ENCODE measurements at regions not wholly inside any gene's neighbourhood (a gene's known extent, or its start where the extent isn't known, plus 50 kb on each side); places are given as distances from the start of the nearest gene placed in this dataset.
"Not testable (repeated sequence)": the region's sequence is repeated elsewhere in the genome, so short reads cannot be mapped to it uniquely, and the experiment has no call there.

DNA sequence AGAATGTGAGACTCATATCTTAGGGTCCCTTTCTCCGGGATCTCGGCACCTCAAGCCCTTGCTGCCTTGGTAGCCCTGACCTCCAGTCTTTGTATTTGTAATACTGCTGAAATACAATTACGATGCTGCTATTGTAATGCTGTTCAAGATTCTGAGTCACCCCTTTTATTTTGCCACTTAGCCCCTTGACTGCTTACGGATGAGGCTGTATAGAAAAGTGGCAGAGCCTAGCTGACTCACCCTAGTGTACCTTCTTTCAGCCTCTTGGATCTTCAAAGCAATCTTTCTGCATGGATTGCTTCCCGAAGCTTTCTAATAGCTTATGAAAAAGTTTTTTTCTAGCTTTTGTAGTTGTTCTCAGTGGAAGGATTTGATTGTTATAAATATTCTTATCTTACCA lies 187.9 kb downstream of the KCNJ2 start:
- DNase-seq (ENCODE audit: low read depth), result peak; percentile 9
- no peak overlapping the region for H3K4me3 ChIP-seq (ENCODE audit: low read depth, low read length)

DNA sequence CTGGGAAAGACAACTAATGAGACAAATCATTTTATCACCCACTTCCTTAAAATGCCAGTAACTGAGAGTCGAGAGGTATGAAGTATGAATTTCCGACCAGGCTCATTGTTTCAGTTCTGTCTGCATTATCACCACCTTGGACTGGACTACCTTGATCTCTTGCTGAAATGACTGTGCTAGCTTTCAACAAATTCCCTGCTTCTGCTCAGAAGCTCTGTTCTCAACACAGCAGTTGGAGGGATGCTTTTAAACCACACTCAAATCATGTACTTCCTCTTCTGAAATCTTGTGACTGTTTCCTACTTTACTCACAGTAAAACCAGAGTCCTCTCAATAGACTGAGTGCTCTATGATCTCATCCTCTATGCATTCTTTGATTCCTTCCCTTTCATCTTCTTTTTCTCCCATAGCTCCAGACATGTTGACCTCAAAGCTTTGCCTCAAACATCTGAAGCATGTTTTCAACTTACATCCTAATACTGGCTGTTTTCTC lies 195.8 kb downstream of the KCNJ2 start:
- DNase-seq (ENCODE audit: low read depth), result peak; percentile 58

DNA sequence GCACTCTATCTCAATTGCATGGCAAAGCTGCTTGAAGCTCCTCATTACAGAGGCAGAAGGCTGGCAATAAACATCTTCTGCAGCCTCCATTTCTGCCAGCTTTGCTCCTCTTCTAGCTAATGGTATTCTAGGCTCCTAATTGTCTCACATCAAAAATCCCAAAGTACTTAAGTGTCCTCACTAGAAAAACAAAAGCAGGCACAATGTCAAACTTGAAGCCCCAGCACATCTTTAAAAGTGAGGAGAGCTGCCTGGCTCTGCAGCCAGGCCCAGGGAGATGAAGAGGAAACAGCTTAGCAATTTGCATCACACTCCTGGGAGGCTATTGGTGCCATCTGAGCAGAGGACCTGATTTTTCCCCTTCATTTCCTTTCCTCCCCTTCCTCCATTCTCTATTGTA lies 197.1 kb downstream of the KCNJ2 start:
- H3K4me3 ChIP-seq (ENCODE audit: low read depth, low read length), result no peak overlapping the region
- DNase-seq (ENCODE audit: low read depth), result no peak

More for the DNA sequence above, 195.8 kb downstream of the KCNJ2 start:
- H3K4me3 ChIP-seq (ENCODE audit: low read depth, low read length), result no peak overlapping the region

DNA sequence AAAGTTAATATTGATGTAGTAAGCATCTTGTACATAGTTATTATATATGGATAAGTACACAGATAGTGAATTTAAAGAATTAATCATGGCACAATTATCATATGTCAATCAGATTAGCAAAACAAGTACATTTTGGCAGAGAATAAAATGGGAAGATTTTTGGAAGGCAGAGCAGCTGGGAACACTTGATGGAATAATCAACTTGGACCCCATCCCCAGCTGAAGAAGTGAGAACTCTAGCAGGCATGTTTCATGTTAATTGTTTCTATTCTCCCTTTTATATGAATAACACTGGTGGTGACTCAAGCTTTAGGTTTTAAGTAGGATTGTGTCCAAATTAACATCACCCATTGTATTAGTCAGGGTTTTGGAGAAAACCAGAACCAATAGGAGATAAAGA lies 198.7 kb downstream of the KCNJ2 start:
- no peak for DNase-seq (ENCODE audit: low read depth)
- no peak overlapping the region for H3K4me3 ChIP-seq (ENCODE audit: low read depth, low read length)

DNA sequence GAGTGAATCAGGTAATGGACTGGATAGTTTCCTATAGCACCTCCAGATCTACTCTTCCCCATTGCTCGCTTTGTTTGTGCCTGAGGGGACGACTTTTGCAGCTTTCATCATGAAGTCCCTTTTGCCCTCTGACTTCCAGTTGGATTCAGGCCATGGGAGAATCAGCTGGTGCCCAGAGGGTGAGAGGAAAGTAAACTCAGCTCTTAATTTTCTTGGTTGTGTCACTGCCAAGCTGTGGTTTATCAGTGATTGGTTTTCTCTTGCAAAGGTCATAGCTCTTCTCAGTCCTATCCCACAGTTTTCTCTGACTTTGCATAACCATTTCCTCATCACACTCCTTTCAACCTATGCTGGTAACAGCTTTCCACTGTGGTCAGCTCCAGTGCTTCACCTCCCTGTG lies 200.1 kb downstream of the KCNJ2 start:
- H3K4me3 ChIP-seq (ENCODE audit: low read depth, low read length), result no peak overlapping the region
- peak; percentile 5 for DNase-seq (ENCODE audit: low read depth)

DNA sequence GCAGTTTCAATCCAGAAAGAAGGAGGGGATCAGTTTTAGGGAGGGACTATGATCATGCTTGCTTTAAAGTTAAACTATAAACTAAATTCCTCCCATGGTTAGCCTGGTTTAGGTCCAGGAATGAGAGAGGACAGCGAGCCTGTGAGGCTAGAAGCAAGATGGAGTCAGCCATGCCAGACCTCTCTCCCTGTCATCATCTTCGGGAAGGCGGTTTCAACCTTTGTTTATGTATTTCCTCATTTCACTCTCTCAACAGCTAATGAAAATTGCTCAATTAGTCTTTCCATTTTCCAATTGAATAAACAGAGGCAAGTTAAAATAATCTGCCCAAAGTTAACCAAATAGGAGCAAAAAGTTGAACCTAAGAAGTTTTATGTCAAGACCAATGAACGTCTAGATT lies 201.5 kb downstream of the KCNJ2 start:
- DNase-seq (ENCODE audit: low read depth), result no peak
- H3K4me3 ChIP-seq (ENCODE audit: low read depth, low read length), result no peak overlapping the region

DNA sequence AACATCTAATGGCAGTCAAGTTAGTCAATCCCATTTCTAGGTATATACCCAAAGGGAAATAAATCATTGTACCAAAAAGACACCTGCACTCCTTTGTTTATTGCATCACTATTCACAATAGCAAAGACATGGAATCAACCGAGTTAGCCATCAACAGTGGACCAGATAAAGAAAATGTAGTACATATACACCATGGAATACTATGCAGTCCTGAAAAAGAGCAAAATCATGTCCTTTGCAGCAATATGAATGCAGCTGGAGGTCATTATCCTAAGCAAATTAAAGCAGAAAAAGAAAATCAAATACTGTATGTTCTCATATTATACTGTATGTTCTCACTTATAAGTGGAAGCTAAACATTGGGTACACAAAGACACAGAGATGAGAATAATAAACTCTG lies 204.0 kb downstream of the KCNJ2 start:
- DNase-seq (ENCODE audit: low read depth), result no peak
- H3K4me3 ChIP-seq (ENCODE audit: low read depth, low read length), result no peak overlapping the region

DNA sequence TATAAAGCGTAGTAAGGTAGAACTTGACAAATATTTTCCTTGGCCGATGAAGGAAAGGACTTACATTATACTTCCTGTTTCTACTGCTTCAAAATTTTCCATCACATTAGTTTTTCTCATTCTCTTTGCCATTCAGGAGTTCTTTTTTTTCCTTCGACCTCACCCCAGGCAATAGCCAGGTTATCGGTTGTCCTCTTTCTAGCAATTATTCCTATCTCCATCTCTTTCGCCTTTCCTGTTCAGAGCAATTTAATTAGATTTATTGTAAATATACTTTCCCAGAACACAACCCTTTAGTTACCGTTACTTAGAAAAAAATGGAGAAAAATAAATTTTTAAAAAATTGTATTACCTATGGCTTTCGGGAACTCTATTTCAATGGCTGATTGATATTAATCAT lies 205.2 kb downstream of the KCNJ2 start:
- H3K4me3 ChIP-seq (ENCODE audit: low read depth, low read length), result no peak overlapping the region
- DNase-seq (ENCODE audit: low read depth), result no peak

DNA sequence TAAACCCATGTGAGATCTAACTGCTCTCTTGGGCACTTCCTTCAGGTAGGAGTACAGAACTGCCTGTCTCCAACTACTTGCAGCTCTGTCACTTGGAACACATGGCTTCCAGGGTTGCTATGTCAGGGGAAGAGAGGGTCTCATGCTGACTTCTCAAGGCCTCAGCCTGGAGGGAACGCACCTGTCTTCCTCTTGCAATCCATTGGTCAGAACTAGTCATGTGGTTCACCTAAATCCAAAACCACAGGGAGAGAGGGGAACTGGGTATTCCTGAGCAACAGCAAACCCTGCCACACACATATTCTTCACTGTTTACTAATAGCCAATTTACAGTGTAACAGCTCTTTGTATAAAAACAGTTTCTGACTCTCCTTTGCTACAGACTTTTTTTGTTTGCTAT lies 206.1 kb downstream of the KCNJ2 start:
- H3K4me3 ChIP-seq (ENCODE audit: low read depth, low read length), result no peak overlapping the region
- DNase-seq (ENCODE audit: low read depth), result no peak

DNA sequence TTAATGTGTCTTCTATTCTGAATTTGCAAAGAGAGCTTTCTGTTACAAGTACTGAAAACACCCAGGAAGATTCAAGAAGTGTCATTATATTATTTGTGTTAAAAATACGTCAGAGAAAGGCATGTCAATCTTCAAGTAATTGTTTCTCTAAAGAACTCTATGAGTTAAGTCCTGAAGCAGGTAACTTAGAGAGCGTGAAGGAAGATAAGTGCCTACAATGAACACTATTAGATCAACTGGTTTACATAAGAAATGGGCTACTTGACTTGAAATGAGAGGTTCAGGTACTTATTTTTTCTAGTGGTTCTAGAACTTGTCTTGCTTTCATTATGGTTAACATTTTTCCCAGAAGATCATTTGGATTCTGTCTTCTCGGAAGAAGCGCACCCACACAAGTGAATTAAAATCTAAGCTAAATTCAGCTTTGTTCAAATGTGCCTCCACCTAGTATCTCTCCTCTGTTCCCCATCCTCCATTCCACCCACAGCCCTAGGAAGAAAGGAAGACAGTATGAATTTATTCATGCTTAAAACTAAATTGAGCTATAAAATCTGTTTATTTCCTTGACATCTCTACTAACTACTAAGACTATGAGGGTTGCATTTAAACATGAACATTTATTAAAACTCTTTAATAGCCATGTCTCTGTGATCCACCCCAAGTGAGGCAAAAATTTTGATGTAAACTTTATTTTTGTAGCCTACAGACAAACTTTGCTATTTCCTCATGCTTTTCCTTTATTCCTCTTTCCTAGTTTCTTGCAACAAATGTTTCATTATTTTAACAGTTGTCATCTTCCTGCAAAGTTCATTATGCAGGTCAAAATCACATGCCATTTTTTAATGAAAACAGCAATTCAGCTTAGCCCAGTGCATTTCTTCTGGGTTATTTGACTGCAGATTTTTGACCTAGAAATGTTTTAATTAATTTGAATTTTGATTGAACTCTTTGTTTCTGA lies 206.8 kb downstream of the KCNJ2 start:
- DNase-seq (ENCODE audit: low read depth), result no peak
- no peak overlapping the region for H3K4me3 ChIP-seq (ENCODE audit: low read depth, low read length)

DNA sequence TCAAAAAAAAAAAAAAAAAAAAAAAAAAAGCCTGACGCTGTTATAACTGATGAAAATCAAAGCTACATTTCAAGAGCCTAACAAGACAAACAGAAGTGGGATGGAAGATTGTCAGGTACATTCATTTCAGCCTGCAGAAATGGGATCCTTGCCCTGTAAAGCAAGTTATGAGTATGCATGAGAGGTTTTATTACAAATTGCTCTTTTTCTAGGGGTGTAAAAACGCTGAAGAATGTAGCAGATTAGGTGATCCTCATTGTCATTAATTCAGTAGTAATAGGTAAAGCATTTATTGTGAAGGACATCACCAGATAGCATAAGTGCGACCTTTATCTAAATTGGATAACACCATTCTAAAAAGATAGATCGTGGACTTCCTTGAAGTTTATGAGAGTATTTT lies 208.3 kb downstream of the KCNJ2 start:
- no peak for DNase-seq (ENCODE audit: low read depth)
- H3K4me3 ChIP-seq (ENCODE audit: low read depth, low read length), result no peak overlapping the region

DNA sequence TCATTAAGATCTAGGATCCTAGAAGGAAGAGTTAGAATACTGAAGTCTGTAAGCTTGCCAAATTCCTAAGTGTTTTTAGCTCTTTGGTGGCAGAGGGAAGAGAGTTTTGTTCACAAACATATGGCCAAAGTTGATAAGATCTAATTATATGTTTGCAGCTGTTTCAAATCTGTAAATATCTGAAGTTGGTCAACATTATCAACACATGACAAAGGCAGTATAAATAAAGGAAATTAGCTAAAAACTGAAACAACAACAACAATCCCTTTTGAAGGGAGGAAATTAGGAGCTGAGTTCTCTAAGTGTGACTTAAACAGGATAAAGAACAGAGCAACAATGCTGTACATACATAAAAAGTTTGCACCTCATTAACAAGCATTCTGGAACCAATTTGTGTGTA lies 208.7 kb downstream of the KCNJ2 start:
- no peak for DNase-seq (ENCODE audit: low read depth)
- H3K4me3 ChIP-seq (ENCODE audit: low read depth, low read length), result no peak overlapping the region

DNA sequence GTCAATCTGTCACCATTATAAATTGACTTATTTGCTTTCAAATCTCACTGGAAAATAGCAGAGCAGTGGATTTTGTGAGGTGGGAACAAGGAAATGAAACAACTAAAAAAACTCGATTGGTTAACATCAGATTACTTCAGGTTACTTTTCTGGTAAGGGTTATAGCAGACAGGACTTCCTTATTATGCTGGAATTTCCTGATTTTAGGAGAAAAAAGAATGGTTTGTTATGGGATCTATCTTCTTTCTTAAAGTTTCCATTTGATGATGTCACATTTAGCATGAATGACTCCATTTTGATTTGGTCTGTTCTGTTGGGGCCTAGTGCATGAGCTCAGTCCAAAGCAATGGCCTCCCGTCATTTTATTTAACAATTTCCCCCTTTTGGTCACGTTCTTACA lies 210.6 kb downstream of the KCNJ2 start:
- no peak overlapping the region for H3K4me3 ChIP-seq (ENCODE audit: low read depth, low read length)
- no peak for DNase-seq (ENCODE audit: low read depth)

DNA sequence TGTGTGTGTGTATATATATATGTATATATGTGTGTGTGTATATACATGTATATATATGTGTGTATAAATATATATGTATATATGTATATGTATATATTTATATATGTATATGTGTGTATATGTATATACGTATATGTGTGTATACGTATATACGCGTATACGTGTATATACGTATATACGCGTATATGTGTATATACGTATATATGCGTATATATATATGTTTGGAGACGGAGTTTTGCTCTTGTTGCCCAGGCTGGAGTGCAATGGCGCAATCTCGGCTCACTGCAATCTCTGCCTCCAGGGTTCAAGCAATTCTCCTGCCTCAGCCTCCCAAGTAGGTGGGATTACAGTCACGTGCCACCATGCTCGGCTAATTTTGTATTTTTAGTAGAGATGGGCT lies 212.6 kb downstream of the KCNJ2 start:
- not testable (repeated sequence) for H3K4me3 ChIP-seq (ENCODE audit: low read depth, low read length); DNase-seq (ENCODE audit: low read depth)

DNA sequence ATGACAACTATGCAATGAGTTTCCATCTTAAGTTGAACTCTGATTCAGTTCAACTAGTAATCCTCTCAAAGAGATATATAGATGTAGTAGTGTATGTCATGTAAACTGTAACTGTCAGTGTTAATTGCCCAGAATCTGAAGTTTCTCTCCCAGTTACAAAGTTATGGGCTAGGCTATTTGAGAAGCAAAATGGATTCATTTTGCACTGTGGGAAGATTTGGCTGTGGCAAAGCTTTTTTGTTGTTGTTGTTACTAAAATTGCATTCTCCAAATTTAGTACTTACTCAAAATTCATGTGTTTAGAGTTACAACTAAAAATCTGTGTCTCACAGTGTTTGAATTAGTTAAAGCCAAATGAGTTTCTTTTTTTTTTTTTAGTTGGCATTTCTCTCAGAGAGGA lies 219.0 kb downstream of the KCNJ2 start:
- no peak for DNase-seq (ENCODE audit: low read depth)
- H3K4me3 ChIP-seq (ENCODE audit: low read depth, low read length), result no peak overlapping the region

DNA sequence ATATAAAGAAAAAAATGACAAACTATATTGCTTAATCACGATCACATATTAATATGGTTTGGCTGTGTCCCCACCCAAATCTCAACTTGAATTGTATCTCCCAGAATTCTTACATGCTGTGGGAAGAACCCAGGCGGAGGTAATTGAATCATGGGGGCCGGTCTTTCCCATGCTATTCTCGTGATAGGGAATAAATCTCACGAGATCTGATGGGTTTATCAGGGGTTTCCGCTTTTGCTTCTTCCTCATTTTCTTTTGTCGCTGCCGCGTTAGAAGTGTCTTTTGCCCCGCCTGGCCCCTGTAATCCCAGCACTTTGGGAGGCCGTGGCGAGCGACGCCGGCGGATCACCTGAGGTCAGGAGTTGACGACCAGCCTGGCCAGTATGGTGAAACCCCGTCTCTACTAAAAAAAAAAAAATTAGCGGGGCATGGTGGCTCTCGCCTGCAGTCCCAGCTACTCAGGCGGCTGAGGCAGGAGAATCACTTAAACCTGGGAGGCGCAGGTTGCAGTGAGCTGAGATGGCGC lies 220.0 kb downstream of the KCNJ2 start:
- not testable (repeated sequence) for H3K4me3 ChIP-seq (ENCODE audit: low read depth, low read length); DNase-seq (ENCODE audit: low read depth)

DNA sequence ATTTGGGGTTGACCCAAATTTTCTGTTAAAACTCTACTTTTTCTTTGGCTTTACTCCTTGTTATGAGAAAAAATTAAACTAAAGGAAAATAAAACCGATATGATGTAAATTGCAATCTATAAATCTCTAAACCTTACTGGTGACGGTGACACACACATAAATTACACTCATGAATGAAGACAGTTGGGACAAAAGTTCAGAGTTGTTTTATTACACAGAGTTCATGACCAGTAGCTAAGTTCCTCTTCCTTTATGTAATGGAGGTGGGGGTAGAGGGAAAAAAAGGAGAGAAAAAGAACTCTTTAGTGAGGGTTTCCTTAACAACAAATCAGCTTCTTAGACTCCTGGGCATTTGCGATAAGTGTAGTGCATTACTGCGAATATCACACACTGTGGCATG lies 220.7 kb downstream of the KCNJ2 start:
- no peak for DNase-seq (ENCODE audit: low read depth)
- H3K4me3 ChIP-seq (ENCODE audit: low read depth, low read length), result no peak overlapping the region

DNA sequence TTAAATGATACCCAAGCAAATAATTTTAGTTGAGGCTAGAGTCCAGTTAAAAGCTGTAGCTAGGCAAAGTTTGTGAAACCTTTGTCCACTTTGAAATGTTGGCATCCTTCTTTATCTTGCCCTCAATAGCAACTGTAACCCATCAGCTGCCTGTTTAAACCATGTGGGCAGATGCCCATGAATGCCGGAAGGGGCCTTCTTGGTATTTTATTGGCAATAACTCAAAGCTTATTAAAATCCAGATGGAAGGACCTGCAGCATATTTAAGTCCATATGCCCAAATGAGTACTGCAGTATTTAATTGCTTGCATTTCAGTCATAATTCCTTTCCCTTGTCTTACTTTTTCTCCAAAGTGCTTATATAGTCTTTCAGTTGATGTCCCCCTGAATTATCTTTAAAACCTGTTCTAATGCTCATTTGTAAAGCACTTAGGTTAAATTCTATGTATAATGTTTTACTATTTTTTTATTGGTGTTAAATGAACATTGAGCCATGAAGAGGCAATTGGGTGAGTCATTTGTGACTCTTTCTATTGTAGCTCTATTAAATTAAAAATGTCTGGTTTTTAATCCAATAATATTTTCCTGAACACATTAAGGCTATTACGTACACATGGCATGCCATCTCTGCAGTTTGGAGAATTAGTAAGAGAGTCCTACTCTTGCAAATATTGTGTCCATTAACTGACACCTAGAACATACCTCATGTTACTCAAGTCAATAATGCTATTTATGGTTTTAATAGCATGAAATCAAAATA lies 225.3 kb downstream of the KCNJ2 start:
- no peak overlapping the region for H3K4me3 ChIP-seq (ENCODE audit: low read depth, low read length)
- DNase-seq (ENCODE audit: low read depth), result no peak

DNA sequence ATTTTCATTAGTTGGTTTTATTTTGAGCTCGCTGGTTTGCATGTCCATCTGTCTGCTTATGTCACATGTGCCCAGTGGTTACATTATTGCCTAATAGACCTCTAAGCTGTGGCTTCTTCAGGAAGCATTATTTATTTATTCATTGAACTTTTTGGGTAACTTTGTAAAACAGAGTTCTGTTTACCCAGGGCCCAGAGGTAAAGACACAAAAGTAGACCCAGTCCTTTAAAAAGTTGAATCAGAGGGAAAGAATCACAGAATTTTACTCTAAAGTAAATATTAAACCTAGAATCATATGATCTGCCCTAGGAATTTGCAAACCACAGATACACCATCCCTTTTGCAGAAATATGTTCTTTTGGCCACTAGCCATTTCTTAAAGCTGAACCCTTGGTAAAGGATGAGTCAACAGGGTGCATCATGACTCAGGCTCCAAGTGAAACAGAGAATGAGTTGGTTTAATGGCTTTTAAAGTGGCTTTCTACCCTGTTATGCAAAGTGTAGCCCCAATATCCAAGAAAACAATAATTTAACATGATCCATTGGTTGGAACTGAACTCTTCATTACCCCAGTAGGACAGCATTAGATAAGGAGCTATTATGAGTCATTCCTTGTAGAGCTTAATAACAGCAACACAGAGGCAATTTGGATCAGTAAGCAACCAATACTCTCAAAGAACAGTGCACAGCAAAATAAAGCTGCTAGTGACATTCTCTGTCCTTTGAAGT lies 236.3 kb downstream of the KCNJ2 start:
- no peak overlapping the region for H3K4me3 ChIP-seq (ENCODE audit: low read depth, low read length)
- peak; percentile 93 for DNase-seq (ENCODE audit: low read depth)

DNA sequence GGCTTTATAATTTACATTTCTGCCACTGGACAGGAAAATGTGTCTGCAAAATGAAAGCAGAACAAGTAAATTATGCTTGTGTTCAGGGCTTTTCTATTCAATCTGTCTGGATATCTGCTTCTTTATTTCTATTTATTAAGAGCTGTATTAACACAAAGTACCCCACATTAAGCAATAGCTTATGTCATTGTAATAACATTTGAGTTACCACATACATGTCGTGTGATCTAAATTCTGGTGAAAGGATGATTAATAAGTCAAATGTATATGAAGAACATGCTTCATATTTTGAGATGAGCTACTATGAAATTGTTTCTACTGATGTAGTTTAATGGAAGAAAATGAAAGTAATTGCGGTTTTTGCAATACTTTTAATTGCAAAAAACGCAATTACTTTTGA lies 238.2 kb downstream of the KCNJ2 start:
- H3K4me3 ChIP-seq (ENCODE audit: low read depth, low read length), result no peak overlapping the region
- DNase-seq (ENCODE audit: low read depth), result peak; percentile 17

All from skeletal muscle cell (primary cell).